ENCODE measurements at regions not wholly inside any gene's neighbourhood (a gene's known extent, or its start where the extent isn't known, plus 50 kb on each side); places are given as distances from the start of the nearest gene placed in this dataset.

- Histone ChIP-seq H3K9ac (ENCODE audit: low read depth in 1 of 2, low read length in 2 of 2) (no peak overlapping the region), H3K4me1 (ENCODE audit: control insufficient read depth in 2 of 2, insufficient read depth in 2 of 2, low read length in 2 of 2) (no peaks in the 10 kb centered on the region), H3K9me3 (ENCODE audit: control insufficient read depth in 2 of 2, low read length in 2 of 2) (no peaks in the 10 kb centered on the region), H3K36me3 (ENCODE audit: control insufficient read depth in 2 of 2, insufficient read depth in 2 of 2, low read length in 2 of 2) (no peaks in the 10 kb centered on the region), H3K4me3 (ENCODE audit: low read length in 2 of 2) (no peak overlapping the region), H3K27me3 (ENCODE audit: control insufficient read depth in 2 of 2, insufficient read depth in 2 of 2, low read length in 2 of 2) (no peaks in the 10 kb centered on the region), H3K27ac (ENCODE audit: low read depth in 2 of 2, low read length in 2 of 2) (no peak overlapping the region)
These were observed 316.3 kb downstream of the SLC6A15 start for GRCh38 chr12:84596266-84596665.

DNA sequence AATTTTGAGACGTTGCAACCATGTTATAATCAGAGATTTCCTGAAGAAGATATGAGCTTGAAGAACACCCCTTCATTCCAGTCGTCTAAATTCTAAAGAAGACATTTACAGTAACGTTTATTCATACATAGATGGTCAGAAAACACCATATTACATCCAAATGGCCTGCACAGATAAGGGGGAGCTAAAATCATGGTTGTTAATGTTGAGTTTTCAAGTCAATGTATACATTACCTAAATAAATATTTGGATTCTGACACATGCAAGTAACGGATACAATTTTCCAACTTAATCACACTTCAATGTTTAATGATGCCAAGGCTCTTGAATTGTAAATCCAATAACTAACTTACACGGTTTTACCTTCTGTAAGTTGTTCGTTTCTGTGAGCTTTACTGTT lies 318.4 kb downstream of the SLC6A15 start:
- Histone ChIP-seq H3K9ac (ENCODE audit: low read depth in 1 of 2, low read length in 2 of 2) (no peak overlapping the region), H3K4me3 (ENCODE audit: low read length in 2 of 2) (no peak overlapping the region), H3K9me3 (ENCODE audit: control insufficient read depth in 2 of 2, low read length in 2 of 2) (no peaks in the 10 kb centered on the region), H3K36me3 (ENCODE audit: control insufficient read depth in 2 of 2, insufficient read depth in 2 of 2, low read length in 2 of 2) (no peaks in the 10 kb centered on the region), H3K4me1 (ENCODE audit: control insufficient read depth in 2 of 2, insufficient read depth in 2 of 2, low read length in 2 of 2) (no peaks in the 10 kb centered on the region), H3K27me3 (ENCODE audit: control insufficient read depth in 2 of 2, insufficient read depth in 2 of 2, low read length in 2 of 2) (no peaks in the 10 kb centered on the region), H3K27ac (ENCODE audit: low read depth in 2 of 2, low read length in 2 of 2) (no peak overlapping the region)

DNA sequence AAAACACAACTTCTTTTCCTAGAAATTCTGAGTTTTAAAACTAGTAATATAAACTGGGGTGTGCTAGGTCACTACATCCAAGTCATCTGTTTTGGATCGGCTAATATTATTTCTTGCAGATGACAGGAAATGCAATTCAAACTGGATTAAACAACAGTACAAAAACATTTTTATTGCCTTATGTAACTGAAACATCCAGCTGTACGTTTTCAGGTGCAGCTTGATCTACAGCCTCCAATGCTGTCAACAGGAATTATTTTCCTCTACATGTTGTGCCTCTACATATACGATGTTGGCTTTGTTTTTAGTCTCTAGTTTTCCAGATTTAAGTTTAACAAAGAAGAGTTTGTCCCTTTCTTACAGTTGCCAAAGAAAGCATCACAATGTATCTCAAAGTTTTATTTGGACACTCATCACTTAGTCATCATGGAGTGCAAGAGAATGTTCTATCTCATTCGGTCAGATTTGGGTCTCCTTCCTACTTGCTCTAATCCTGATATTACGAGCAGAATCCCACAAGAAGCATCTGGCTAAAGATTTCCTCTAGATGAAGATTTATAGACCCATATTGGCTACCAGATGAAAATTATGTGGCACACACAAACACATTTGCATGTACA lies 326.7 kb downstream of the SLC6A15 start:
- no peaks in the 10 kb centered on the region for H3K4me1 ChIP-seq (ENCODE audit: control insufficient read depth in 2 of 2, insufficient read depth in 2 of 2, low read length in 2 of 2)

DNA sequence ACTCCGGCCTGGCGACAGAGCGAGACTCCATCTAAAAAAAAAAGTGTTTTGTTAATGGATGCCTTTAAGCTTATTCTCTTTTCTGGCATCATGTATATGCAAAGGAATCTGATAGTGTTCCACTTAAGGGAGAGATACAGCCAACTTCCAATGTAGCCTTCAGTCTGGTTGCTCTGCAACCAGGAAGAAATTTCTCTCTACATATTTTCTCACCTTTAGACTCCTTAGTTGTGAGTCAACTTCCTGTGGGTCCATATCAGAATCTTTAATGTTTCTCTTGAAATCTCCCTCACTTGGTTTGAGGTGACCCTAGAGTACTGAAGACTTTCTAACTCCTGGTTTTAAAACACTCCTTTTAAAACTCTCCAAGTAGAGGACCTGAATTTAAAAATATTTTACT lies 340.4 kb downstream of the SLC6A15 start:
- H3K4me3 ChIP-seq (ENCODE audit: low read length in 2 of 2) = no peak overlapping the region
- no peak overlapping the region for H3K27ac ChIP-seq (ENCODE audit: low read depth in 2 of 2, low read length in 2 of 2)
- H3K9ac ChIP-seq (ENCODE audit: low read depth in 1 of 2, low read length in 2 of 2) = no peak overlapping the region
- H3K27me3 ChIP-seq (ENCODE audit: control insufficient read depth in 2 of 2, insufficient read depth in 2 of 2, low read length in 2 of 2) = no peaks in the 10 kb centered on the region
- no peaks in the 10 kb centered on the region for H3K9me3 ChIP-seq (ENCODE audit: control insufficient read depth in 2 of 2, low read length in 2 of 2)
- no peaks in the 10 kb centered on the region for H3K4me1 ChIP-seq (ENCODE audit: control insufficient read depth in 2 of 2, insufficient read depth in 2 of 2, low read length in 2 of 2)
- H3K36me3 ChIP-seq (ENCODE audit: control insufficient read depth in 2 of 2, insufficient read depth in 2 of 2, low read length in 2 of 2) = no peaks in the 10 kb centered on the region

More for the DNA sequence above, 326.7 kb downstream of the SLC6A15 start:
- no peak overlapping the region for H3K9ac ChIP-seq (ENCODE audit: low read depth in 1 of 2, low read length in 2 of 2)
- H3K36me3 ChIP-seq (ENCODE audit: control insufficient read depth in 2 of 2, insufficient read depth in 2 of 2, low read length in 2 of 2) = no peaks in the 10 kb centered on the region
- no peak overlapping the region for H3K27ac ChIP-seq (ENCODE audit: low read depth in 2 of 2, low read length in 2 of 2)
- no peak overlapping the region for H3K4me3 ChIP-seq (ENCODE audit: low read length in 2 of 2)
- H3K27me3 ChIP-seq (ENCODE audit: control insufficient read depth in 2 of 2, insufficient read depth in 2 of 2, low read length in 2 of 2) = no peaks in the 10 kb centered on the region
- no peaks in the 10 kb centered on the region for H3K9me3 ChIP-seq (ENCODE audit: control insufficient read depth in 2 of 2, low read length in 2 of 2)

- H3K9me3 ChIP-seq (ENCODE audit: control insufficient read depth in 2 of 2, low read length in 2 of 2) = no peaks in the 10 kb centered on the region
- no peaks in the 10 kb centered on the region for H3K27me3 ChIP-seq (ENCODE audit: control insufficient read depth in 2 of 2, insufficient read depth in 2 of 2, low read length in 2 of 2)
- no peaks in the 10 kb centered on the region for H3K36me3 ChIP-seq (ENCODE audit: control insufficient read depth in 2 of 2, insufficient read depth in 2 of 2, low read length in 2 of 2)
- H3K4me3 ChIP-seq (ENCODE audit: low read length in 2 of 2) = no peak overlapping the region
- no peak overlapping the region for H3K9ac ChIP-seq (ENCODE audit: low read depth in 1 of 2, low read length in 2 of 2)
- H3K4me1 ChIP-seq (ENCODE audit: control insufficient read depth in 2 of 2, insufficient read depth in 2 of 2, low read length in 2 of 2) = no peaks in the 10 kb centered on the region
- H3K27ac ChIP-seq (ENCODE audit: low read depth in 2 of 2, low read length in 2 of 2) = no peak overlapping the region
These were observed 350.3 kb downstream of the SLC6A15 start for GRCh38 chr12:84562331-84562730.

DNA sequence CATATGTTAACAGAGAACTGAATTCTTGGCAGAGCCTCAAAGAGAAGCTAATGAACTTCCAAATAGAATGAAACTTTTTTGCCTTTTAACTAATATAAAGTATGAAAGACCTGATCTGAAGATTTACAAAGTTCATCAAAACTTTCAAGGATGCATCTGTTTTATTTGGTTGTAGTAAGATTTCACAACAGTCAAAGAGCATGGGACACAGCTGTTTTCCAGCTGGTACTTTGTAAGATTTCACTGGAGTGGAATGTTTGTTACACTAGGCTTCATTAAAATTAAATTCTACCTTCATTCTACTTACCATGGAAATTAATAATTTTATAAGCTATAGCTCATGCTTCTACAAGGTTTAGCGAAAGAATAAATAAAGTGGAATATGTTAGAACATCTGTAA lies 351.2 kb downstream of the SLC6A15 start:
- Histone ChIP-seq H3K4me1 (ENCODE audit: control insufficient read depth in 2 of 2, insufficient read depth in 2 of 2, low read length in 2 of 2) (no peaks in the 10 kb centered on the region), H3K4me3 (ENCODE audit: low read length in 2 of 2) (no peak overlapping the region), H3K9me3 (ENCODE audit: control insufficient read depth in 2 of 2, low read length in 2 of 2) (no peaks in the 10 kb centered on the region), H3K27ac (ENCODE audit: low read depth in 2 of 2, low read length in 2 of 2) (no peak overlapping the region), H3K27me3 (ENCODE audit: control insufficient read depth in 2 of 2, insufficient read depth in 2 of 2, low read length in 2 of 2) (no peaks in the 10 kb centered on the region), H3K36me3 (ENCODE audit: control insufficient read depth in 2 of 2, insufficient read depth in 2 of 2, low read length in 2 of 2) (no peaks in the 10 kb centered on the region), H3K9ac (ENCODE audit: low read depth in 1 of 2, low read length in 2 of 2) (no peak overlapping the region)

DNA sequence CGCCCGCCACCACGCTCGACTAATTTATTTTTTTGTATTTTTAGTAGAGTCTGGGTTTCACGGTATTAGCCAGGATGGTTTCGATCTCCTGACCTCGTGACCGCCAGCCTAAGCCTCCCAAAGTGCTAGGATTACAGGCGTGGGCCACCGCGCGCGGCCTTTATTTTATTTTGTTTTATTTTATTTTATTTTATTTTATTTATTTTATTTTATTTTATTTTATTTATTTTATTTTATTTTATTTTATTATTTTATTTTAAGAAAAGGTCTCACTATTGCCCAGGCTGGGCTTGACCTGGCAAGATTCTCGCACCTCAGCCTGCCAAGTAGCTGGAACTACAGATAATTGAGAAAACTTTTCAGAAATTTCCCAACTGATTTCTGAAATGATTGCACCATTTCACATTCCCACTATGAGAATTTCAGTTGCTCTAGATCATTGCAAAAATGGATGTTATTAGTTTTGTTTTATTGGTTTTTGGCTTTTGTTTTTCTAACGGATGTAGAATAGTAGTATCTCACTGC lies 358.3 kb downstream of the SLC6A15 start:
- Histone ChIP-seq H3K27ac (ENCODE audit: low read depth in 2 of 2, low read length in 2 of 2) (no peak overlapping the region), H3K4me1 (ENCODE audit: control insufficient read depth in 2 of 2, insufficient read depth in 2 of 2, low read length in 2 of 2) (no peaks in the 10 kb centered on the region), H3K27me3 (ENCODE audit: control insufficient read depth in 2 of 2, insufficient read depth in 2 of 2, low read length in 2 of 2) (no peaks in the 10 kb centered on the region), H3K36me3 (ENCODE audit: control insufficient read depth in 2 of 2, insufficient read depth in 2 of 2, low read length in 2 of 2) (no peaks in the 10 kb centered on the region), H3K9ac (ENCODE audit: low read depth in 1 of 2, low read length in 2 of 2) (no peak overlapping the region), H3K9me3 (ENCODE audit: control insufficient read depth in 2 of 2, low read length in 2 of 2) (no peaks in the 10 kb centered on the region), H3K4me3 (ENCODE audit: low read length in 2 of 2) (no peak overlapping the region)

DNA sequence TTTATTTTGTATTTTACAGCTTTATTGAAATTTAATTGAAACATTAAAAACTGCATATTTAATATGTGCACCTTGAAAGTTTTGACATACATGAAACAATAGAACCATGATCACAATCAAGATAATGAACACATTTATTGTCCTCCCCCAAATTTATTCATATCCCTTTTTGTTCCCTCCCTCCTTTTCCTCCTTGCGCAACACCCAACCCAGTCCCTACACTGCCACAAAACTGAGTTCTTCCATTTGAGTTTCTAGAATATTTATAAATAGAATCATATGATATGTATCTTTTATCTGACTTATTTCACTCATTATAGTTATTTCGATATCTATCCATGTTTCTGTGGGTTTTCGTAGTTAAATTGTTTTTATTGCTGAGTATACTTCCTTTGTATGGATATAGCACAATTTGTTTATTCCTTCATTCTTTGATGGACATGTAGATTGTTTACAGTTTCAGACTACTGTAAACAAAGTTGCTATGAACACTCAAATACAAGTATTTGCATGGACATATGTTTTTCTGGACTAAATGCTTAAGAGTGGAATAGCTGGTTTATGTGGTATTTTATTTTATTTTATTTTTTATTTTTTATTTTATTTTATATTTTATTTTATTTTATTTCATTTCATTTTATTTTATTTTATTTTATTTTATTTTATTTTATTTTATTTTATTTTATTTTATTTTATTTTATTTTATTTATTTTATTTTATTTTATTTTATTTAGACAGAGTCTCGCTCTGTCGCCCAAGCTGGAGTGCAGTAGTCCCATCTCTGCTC lies 359.1 kb downstream of the SLC6A15 start:
- H3K27ac ChIP-seq (ENCODE audit: low read depth in 2 of 2, low read length in 2 of 2) = no peak overlapping the region
- no peaks in the 10 kb centered on the region for H3K4me1 ChIP-seq (ENCODE audit: control insufficient read depth in 2 of 2, insufficient read depth in 2 of 2, low read length in 2 of 2)
- H3K27me3 ChIP-seq (ENCODE audit: control insufficient read depth in 2 of 2, insufficient read depth in 2 of 2, low read length in 2 of 2) = no peaks in the 10 kb centered on the region
- no peak overlapping the region for H3K9ac ChIP-seq (ENCODE audit: low read depth in 1 of 2, low read length in 2 of 2)
- H3K36me3 ChIP-seq (ENCODE audit: control insufficient read depth in 2 of 2, insufficient read depth in 2 of 2, low read length in 2 of 2) = no peaks in the 10 kb centered on the region
- no peaks in the 10 kb centered on the region for H3K9me3 ChIP-seq (ENCODE audit: control insufficient read depth in 2 of 2, low read length in 2 of 2)
- no peak overlapping the region for H3K4me3 ChIP-seq (ENCODE audit: low read length in 2 of 2)

DNA sequence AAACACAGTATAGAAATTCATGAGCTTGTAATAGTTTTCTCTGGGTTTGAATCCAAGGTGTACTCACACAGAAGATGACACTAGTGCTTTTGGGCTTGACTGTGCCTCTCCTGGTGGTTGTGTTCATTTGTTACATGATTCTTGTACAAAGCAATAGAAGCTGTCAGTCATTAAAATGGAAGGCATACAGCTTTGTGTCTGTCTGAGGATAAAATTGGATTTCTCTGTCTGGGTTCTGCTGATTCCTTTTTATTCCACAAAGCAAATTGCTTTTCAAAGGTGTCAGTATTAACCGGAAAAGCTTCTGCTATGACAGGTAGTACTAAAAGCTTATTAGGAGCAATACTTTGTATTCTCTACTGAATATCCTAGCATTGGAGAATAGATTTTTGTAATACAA lies 361.2 kb downstream of the SLC6A15 start:
- Histone ChIP-seq H3K36me3 (ENCODE audit: control insufficient read depth in 2 of 2, insufficient read depth in 2 of 2, low read length in 2 of 2) (no peaks in the 10 kb centered on the region), H3K27me3 (ENCODE audit: control insufficient read depth in 2 of 2, insufficient read depth in 2 of 2, low read length in 2 of 2) (no peaks in the 10 kb centered on the region), H3K4me3 (ENCODE audit: low read length in 2 of 2) (no peak overlapping the region), H3K9ac (ENCODE audit: low read depth in 1 of 2, low read length in 2 of 2) (no peak overlapping the region), H3K27ac (ENCODE audit: low read depth in 2 of 2, low read length in 2 of 2) (no peak overlapping the region), H3K4me1 (ENCODE audit: control insufficient read depth in 2 of 2, insufficient read depth in 2 of 2, low read length in 2 of 2) (no peaks in the 10 kb centered on the region), H3K9me3 (ENCODE audit: control insufficient read depth in 2 of 2, low read length in 2 of 2) (no peaks in the 10 kb centered on the region)

GRCh38 chr12:84550518-84550917 lies 362.1 kb downstream of the SLC6A15 start:
- Histone ChIP-seq H3K4me3 (ENCODE audit: low read length in 2 of 2) (no peak overlapping the region), H3K9me3 (ENCODE audit: control insufficient read depth in 2 of 2, low read length in 2 of 2) (no peaks in the 10 kb centered on the region), H3K27ac (ENCODE audit: low read depth in 2 of 2, low read length in 2 of 2) (no peak overlapping the region), H3K27me3 (ENCODE audit: control insufficient read depth in 2 of 2, insufficient read depth in 2 of 2, low read length in 2 of 2) (no peaks in the 10 kb centered on the region), H3K36me3 (ENCODE audit: control insufficient read depth in 2 of 2, insufficient read depth in 2 of 2, low read length in 2 of 2) (no peaks in the 10 kb centered on the region), H3K9ac (ENCODE audit: low read depth in 1 of 2, low read length in 2 of 2) (no peak overlapping the region), H3K4me1 (ENCODE audit: control insufficient read depth in 2 of 2, insufficient read depth in 2 of 2, low read length in 2 of 2) (no peaks in the 10 kb centered on the region)
